WTC11 (cell line): ENCODE measurements at regions not wholly inside any gene's neighbourhood (a gene's known extent, or its start where the extent isn't known, plus 50 kb on each side); places are given as distances from the start of the nearest gene placed in this dataset.
"Not testable (repeated sequence)": the region's sequence is repeated elsewhere in the genome, so short reads cannot be mapped to it uniquely, and the experiment has no call there.

ENCODE experiments used
- ATAC-seq: fragments of 200-7000 bp; cut with Tn5 transposase; 2 replicates; pipeline ENCODE4 v1.10.0; 2021; ENCODE audit warnings: mild to moderate bottlenecking, moderate library complexity
- CTCF ChIA-PET: fragments of 300-600 bp; sonication (Branson Sonifier 250); formaldehyde crosslinking; loops from one replicate; lab custom pipeline; 2021; ENCODE audit warnings: antibody characterized with exemption; lab: Charles Lee
- POLR2A ChIA-PET: fragments of 350-600 bp; sonication (Branson Sonifier 250); formaldehyde crosslinking; loops from one replicate; lab custom pipeline; 2021; ENCODE audit warnings: antibody characterized with exemption; lab: Charles Lee
- DNase-seq: peaks from one replicate; pipeline ENCODE4 v3.0.0; 2021; ENCODE audit warnings: low spot score
- H3K27ac Mint-ChIP-seq: 2 replicates; pipeline ENCODE4 v1.8.0; 2021; ENCODE audit warnings: mixed read lengths
- H3K27me3 Mint-ChIP-seq: 2 replicates; pipeline ENCODE4 v1.8.0; 2021; ENCODE audit warnings: low read depth, mild to moderate bottlenecking, moderate library complexity, mixed read lengths
- H3K36me3 Mint-ChIP-seq: 2 replicates; pipeline ENCODE4 v1.8.0; 2021; ENCODE audit warnings: mixed read lengths
- H3K4me1 Mint-ChIP-seq: 2 replicates; pipeline ENCODE4 v1.8.0; 2022; ENCODE audit warnings: mixed read lengths
- H3K4me3 Mint-ChIP-seq: 2 replicates; pipeline ENCODE4 v1.8.0; 2021; ENCODE audit warnings: mild to moderate bottlenecking, moderate library complexity, mixed read lengths
- H3K9me3 Mint-ChIP-seq: 2 replicates; pipeline ENCODE4 v1.8.0; 2021; ENCODE audit warnings: mixed read lengths
- AFF4 ChIP-seq: sonication (generic); formaldehyde crosslinking; IDR thresholded peaks from 2 replicates; pipeline ENCODE4 v1.8.1; 2023; ENCODE audit warnings: mild to moderate bottlenecking, missing genetic modification reagents, borderline replicate concordance
- GTF2I ChIP-seq: fragments of 250-450 bp; sonication (Bioruptor Pico); conservative IDR thresholded peaks from 2 replicates; pipeline ENCODE4 v1.4.0; 2021; ENCODE audit warnings: mild to moderate bottlenecking
- HMGXB4 ChIP-seq: sonication (generic); formaldehyde crosslinking; IDR thresholded peaks from 2 replicates; pipeline ENCODE4 v1.8.1; 2023; ENCODE audit warnings: mild to moderate bottlenecking, moderate library complexity, missing genetic modification reagents
- JAZF1 ChIP-seq: fragments of 250-450 bp; sonication (Bioruptor Pico); IDR thresholded peaks from 2 replicates; pipeline ENCODE4 v1.9.0; 2021; ENCODE audit warnings: moderate library complexity, mild to moderate bottlenecking, inconsistent platforms
- NFATC4 ChIP-seq: fragments of 250-450 bp; sonication (Bioruptor Pico); IDR thresholded peaks from 2 replicates; pipeline ENCODE4 v1.9.0; 2021; ENCODE audit warnings: mild to moderate bottlenecking
- OVOL2 ChIP-seq: fragments of 250-450 bp; sonication (Bioruptor Pico); IDR thresholded peaks from 2 replicates; pipeline ENCODE4 v1.9.0; 2021; ENCODE audit warnings: mild to moderate bottlenecking, borderline replicate concordance
- PRDM15 ChIP-seq: sonication (generic); formaldehyde crosslinking; IDR thresholded peaks from 2 replicates; pipeline ENCODE4 v1.8.0; 2022; ENCODE audit warnings: missing genetic modification reagents
- TEAD4 ChIP-seq: sonication (generic); formaldehyde crosslinking; IDR thresholded peaks from 2 replicates; pipeline ENCODE4 v1.8.0; 2022; ENCODE audit warnings: mild to moderate bottlenecking, missing genetic modification reagents
- ZBTB43 ChIP-seq: sonication (generic); formaldehyde crosslinking; IDR thresholded peaks from 2 replicates; pipeline ENCODE4 v1.8.1; 2023; ENCODE audit warnings: mild to moderate bottlenecking, missing genetic modification reagents
- ZMAT4 ChIP-seq: fragments of 250-450 bp; sonication (Bioruptor Pico); IDR thresholded peaks from 2 replicates; pipeline ENCODE4 v1.9.0; 2021; ENCODE audit warnings: mild to moderate bottlenecking
- ZNF281 ChIP-seq: sonication (generic); formaldehyde crosslinking; IDR thresholded peaks from 2 replicates; pipeline ENCODE4 v1.8.0; 2023; ENCODE audit warnings: mild to moderate bottlenecking, missing genetic modification reagents
- ZNF317 ChIP-seq: sonication (generic); formaldehyde crosslinking; IDR thresholded peaks from 2 replicates; pipeline ENCODE4 v1.8.1; 2023; ENCODE audit warnings: low read depth, mild to moderate bottlenecking, moderate library complexity, missing genetic modification reagents, borderline replicate concordance

GRCh38 chr1:229133811-229134210, 137.1 kb upstream of the RAB4A start:
- ATAC-seq, result no peak
- TF ChIP-seq PRDM15 (CRISPR knock-in tag) (no peak), TEAD4 (no peak)
- H3K4me3 Mint-ChIP-seq, result no peak overlapping the region
- POLR2A ChIA-PET, result no interaction called here
- H3K36me3 Mint-ChIP-seq, result peaks cover 33% of the 10 kb centered on the region
- H3K27ac Mint-ChIP-seq, result no peak overlapping the region
- peaks cover 43% of the 10 kb centered on the region for H3K9me3 Mint-ChIP-seq
- H3K4me1 Mint-ChIP-seq, result peaks cover 22% of the 10 kb centered on the region
- DNase-seq, result no peak
- CTCF ChIA-PET, result no interaction called here
- H3K27me3 Mint-ChIP-seq, result peaks cover 14% of the 10 kb centered on the region

GRCh38 chr1:229134381-229135217, 136.3 kb upstream of the RAB4A start:
- POLR2A ChIA-PET, H3K4me3 Mint-ChIP-seq, CTCF ChIA-PET, ATAC-seq, DNase-seq, H3K27ac Mint-ChIP-seq: not testable (repeated sequence)
- Mint-ChIP-seq H3K36me3 (peaks cover 33% of the 10 kb centered on the region), H3K9me3 (peaks cover 43% of the 10 kb centered on the region), H3K27me3 (peaks cover 14% of the 10 kb centered on the region), H3K4me1 (peaks cover 21% of the 10 kb centered on the region)

- peaks cover 14% of the 10 kb centered on the region for H3K27me3 Mint-ChIP-seq
- peaks cover 13% of the 10 kb centered on the region for H3K4me1 Mint-ChIP-seq
- TF ChIP-seq ZNF281 (CRISPR knock-in tag) (no peak), JAZF1 (CRISPR knock-in tag) (no peak), ZBTB43 (CRISPR knock-in tag) (no peak), OVOL2 (no peak)
- no peak for DNase-seq
- ATAC-seq, result no peak
- peaks cover 43% of the 10 kb centered on the region for H3K9me3 Mint-ChIP-seq
- POLR2A ChIA-PET, result no interaction called here
- H3K4me3 Mint-ChIP-seq, result no peak overlapping the region
- CTCF ChIA-PET, result no interaction called here
- peaks cover 33% of the 10 kb centered on the region for H3K36me3 Mint-ChIP-seq
- no peak overlapping the region for H3K27ac Mint-ChIP-seq
Measured at GRCh38 chr1:229135773-229136172, 135.1 kb upstream of the RAB4A start.

GRCh38 chr1:229136822-229137221, 134.1 kb upstream of the RAB4A start:
- CTCF ChIA-PET, result no interaction called here
- H3K4me1 Mint-ChIP-seq, result peaks cover 9% of the 10 kb centered on the region
- DNase-seq (no peak), ATAC-seq (no peak)
- H3K4me3 Mint-ChIP-seq, result no peak overlapping the region
- POLR2A ChIA-PET, result no interaction called here
- H3K27ac Mint-ChIP-seq, result no peak overlapping the region
- H3K36me3 Mint-ChIP-seq, result peaks cover 33% of the 10 kb centered on the region
- peaks cover 13% of the 10 kb centered on the region for H3K27me3 Mint-ChIP-seq
- H3K9me3 Mint-ChIP-seq, result peaks cover 43% of the 10 kb centered on the region
- TF ChIP-seq AFF4 (CRISPR knock-in tag) (no peak), HMGXB4 (no peak), ZNF317 (CRISPR knock-in tag) (no peak), GTF2I (CRISPR knock-in tag) (no peak), NFATC4 (no peak), ZMAT4 (CRISPR knock-in tag) (no peak)
